Inflammatory macrophage treated with lipopolysaccharide for 4 hours (primary cell): ENCODE measurements at regions not wholly inside any gene's neighbourhood (a gene's known extent, or its start where the extent isn't known, plus 50 kb on each side); places are given as distances from the start of the nearest gene placed in this dataset.
"Not testable (repeated sequence)": the region's sequence is repeated elsewhere in the genome, so short reads cannot be mapped to it uniquely, and the experiment has no call there.

Experiments
- DNase-seq: peaks from one replicate; pipeline ENCODE4 v3.0.0-alpha.2; 2020

DNA sequence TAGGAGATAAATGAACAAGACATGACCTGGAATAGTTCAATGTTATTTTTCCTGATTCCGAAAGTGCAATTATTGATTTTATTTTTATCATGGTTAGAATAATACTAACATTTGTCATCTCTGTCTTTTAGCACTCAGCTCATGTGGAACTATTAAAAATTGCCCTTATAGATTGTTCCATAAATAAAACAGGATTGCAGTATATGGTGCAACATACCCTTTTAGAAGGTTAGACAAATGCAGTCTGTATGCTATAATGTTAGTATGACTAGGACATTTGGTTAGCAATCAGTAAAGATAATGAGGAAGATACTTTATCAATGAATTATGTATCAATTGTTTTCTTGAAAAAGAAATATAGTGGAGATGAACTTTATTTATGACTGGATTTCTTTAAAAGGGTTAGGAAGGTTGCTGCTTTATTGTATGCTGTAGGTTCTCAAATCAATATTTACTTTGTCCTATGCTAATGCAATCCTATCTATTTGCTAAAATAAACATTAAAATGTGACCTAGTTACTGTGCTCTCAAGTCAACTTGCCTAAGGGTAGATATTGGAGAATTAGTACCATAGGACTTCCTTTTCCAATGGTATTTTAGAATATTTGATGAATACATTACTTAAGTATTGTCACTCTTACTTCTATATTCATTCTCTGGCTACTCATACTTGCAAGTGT, 348.9 kb upstream of the ISL1 start:
- DNase-seq: no peak

DNA sequence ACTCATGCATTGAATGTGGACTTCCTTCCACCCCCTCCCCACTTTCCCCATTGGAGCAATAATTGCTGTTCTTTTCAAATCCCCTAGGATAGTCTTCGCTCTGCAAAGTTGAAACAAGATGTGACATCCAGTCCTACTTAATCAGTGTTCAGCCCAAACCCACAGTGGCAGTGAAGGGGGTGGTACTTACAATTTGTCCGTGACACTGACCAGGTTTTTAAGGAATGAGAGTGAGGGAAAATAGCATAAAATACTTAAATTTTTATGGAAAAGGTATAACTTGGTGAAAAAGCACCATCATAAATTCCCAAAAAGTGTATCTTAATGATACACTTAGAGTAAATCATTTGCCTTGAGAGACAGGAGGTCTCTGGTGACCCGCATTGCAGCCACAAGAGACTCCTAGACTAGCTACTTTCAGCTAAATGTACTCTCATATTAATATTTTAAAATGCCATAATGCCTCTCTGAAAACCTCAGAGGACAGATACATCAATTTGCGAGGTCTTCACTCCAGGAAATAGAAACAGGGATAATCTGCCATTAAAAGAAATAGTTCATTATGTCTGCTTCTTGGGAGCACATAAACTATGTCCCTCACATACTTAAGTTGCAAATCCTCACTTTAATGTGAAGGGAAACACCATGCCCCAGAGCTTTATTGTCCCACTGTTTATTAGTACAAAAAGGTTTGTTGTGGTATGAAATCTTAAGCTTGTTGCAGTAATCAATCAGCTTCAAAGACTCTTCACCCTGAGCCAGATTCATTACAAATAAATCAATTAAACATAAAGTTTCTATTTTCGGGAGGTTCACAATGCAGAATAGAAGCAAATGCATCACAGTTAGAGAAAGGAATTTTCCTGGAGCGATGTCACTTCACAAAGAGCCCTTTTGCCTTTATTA, 343.6 kb upstream of the ISL1 start:
- DNase-seq: no peak

DNA sequence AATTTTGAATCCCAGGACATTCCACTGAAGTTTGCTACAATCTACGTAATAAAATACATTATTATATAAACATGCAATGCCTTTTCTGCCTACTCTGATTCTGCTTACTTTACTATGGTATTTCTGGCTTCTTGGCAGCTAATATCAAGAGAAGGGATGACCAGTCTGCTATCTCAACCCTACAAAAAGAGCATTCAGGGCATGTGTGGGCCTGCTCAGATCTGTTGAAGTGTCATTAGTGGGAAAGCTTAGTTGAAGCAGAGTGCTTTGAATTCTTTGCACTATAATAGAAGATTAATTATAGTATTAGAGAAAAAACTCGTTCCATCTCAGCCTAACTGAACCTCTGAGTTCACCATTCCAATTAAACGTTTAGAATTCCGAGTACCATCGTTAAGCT, 339.5 kb upstream of the ISL1 start:
- no peak for DNase-seq

DNA sequence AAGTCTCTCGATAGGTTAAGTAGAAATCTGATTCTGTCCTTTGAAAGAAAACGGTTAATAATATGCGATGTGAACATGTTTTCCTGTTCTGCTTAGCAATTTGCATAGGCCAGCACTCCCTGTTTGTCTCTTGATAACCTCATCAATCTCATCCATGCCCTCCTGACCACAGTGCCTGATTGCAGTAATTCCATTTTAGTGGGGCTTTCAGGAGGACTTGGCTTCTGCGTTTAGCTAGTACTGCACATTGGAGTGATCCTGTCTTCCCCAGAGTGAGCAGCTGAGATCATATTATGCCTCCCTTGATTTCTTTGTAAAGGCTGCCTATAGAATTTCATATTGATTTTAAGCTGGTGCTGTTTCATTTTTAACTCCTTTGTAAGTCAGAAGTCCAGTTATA, 335.9 kb upstream of the ISL1 start:
- no peak for DNase-seq

DNA sequence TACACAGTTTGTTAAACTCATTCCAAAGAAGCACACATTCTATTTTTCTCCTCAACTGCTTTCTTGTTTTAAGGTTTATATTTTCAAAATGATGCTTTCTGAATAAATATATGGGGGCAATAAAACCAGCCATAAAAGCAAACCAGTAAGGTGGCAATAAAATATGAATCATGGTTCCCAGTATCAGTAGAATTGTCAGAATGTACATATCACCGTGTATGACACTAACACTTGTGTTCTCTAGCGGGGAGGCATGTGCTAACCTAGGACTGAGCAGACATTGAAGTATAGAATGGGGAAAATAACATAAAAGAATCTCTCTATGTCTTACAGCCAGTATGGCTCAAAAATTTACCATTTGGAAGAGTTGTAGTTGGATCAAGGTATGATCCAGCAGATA, 329.9 kb upstream of the ISL1 start:
- DNase-seq: no peak

DNA sequence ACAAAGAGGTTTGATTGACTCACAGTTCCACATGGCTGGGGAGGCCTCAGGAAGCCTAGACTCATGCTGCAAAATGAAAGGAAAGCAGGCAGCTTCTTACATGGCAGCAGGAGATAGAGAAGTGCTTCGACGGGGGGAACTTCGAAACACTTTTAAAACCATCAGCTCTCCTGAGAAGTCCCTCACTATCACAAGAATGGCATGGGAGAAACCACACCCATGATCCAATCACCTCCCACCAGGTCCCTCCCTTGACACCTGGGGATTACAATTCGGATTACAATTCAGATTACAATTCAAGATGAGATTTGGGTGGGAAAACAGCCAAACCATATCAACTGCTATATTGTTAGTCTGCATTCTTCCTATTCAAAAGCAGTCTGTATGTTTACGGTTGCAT, 322.3 kb upstream of the ISL1 start:
- no peak for DNase-seq

DNA sequence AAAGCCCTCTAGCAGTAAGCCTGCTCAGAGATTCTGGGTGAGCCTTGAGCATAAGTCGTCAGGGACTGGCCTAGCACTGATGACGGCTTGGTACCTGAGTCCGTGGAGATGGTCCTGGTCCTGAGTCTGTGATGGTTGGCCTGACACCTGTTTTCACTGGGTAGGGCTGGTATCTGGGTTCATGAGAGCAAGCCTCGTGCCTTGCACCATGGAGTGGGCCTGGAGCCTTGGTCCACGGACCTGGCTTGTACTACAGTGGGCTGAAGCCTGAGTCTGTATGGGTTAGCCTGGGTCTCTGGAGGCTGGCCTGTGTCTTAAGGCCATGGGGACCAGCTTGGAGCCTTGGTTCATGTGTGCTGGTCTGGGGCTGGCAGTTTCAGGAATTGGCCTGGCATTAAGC, 310.3 kb upstream of the ISL1 start:
- no peak for DNase-seq

DNA sequence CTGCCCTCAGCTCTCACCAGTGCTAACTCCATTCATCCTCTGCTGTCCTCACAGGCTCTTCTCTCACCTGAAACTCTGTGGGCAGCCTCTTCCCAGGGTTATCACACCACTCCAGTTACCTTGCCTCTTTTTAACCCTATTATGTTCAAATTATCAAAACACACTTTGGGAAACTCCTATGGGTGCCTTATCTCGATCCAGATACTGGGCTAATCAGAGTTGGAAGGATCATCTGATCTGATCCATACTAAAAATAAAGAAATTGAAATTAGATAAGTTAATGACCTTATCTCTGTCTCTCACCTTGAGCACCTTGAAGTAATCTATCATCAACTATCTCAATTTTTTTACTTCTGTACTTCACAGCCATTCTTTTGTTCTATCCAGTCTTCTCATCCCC, 300.5 kb upstream of the ISL1 start:
- DNase-seq: no peak

DNA sequence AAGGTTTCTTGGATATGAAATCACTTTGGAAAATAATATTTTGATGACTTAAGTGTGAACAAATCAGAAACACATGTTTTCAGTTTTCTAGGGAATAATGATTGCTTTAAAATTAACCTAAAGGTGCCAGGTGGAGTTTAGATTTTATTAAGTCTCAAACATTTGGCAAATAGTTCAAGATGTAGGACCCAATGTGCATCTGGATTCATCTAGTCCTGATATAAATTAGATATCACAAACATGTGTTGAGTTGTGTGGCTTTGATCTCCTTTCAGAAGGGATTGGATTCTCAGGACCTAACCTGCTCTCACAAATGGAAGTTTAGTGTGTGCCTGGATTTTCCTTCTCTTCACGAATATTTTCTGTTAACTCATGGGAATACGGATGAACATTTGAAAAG, 291.4 kb upstream of the ISL1 start:
- no peak for DNase-seq

DNA sequence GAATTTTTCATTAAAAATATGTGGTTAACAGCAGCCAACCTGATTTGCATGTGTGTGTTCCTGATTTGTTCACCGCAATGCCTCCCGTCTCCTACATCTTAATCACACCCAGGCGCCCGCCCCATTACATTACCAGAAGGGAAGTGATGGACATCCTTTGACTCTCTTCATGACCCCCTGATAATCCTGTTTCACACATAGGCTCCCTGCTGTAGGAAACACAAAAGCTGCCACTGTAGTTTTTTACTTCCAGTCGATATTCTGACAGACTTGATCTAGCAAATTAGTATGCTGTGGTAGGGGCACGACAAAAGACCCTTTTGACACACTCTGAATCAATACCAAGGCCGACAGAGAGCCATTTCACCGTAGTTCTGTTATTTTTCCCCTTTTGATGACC, 287.8 kb upstream of the ISL1 start:
- DNase-seq: no peak

DNA sequence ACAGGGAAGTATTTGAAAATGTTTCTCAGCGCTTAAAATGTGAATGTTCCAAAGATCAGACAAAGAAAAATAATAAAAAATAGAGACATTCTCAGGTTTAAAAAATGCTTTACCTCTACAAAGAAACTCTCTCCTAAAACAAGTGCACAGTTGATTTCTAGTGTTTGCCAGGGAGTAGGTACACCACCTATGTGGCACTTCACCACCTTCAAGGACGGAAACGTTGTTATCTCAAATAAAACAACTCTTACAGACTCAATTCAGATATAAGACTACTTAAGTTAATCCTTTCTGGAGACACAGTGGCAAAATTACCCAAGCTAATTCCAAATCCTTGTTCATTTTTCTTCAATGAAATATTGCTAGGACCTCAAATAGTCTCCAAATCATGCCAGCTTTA, 286.4 kb upstream of the ISL1 start:
- DNase-seq: no peak

DNA sequence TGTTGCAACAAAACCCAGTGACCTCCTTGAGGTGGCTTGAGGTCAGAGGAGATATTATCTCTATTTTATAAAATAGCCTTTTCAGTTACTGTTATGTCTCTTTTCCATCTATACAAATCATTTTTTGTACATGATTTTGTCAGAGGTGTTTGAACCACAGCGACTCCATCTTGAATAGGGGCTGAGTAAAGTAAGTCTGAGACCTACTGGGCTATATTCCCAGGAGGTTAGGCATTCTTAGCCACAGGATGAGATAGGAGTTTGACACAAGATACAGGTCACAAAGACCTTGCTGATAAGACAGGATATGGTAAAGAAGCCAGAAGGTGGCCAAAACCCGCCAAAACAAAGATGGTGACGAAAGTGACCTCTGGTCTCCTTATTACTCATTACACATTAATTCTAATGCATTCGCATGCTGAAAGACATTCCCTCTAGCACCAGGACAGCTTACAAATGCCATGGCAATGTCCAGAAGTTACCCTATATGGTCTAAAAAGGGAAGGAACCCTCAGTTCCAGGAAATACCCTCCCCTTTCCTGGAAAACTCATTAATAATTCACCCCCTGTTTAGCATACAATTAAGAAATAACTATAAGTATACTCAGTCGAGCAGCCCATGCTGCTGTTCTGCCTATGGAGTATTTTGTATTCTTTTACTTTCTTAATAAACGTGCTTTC, 283.9 kb upstream of the ISL1 start:
- no peak for DNase-seq

DNA sequence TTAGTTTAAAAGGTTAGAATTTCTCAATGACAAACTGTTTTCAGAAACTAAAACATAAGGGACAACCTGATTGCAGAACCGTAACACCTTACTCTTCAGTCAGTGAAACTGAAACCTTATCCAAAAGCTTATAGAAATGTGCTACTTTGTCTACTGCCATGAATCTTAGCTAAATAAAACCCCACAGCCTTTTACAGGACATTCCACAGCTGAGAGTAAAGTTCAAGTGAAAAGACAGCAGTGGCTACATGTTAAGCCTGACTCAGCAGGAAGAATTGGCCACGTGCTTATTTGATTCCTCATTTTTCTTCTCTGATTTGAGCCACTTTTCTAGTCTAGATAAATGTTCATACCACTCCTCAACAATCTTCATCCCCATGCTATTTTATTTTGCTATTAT, 278.7 kb upstream of the ISL1 start:
- no peak for DNase-seq

DNA sequence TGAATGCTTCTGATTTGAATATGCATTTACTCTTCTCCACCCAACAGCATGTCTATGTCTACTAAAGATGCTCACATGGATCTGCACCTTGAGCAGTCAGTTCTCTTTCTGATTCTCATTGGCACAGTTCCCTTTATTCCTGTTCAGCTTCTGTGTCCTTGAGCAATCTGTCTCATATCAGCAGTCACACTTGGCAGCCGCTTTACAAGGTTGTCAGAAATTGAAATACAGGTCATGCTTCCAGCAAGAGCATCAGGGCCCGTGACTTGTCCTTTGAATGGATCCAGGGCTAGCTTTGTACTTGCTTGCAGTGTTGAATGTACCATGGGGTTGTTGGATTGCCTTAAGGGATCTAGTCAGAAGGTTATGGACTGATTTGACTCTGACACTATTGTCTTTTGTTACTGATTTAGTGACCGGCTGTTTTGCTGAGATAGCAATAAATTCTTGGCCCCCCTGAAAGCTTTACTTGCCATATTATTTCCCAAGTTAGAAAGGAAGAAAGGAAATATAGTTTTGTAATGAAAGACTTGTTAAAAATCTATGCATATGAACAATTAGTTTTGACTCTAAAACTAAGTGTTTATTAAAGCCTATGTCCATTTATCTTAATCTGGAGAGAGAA, 273.4 kb upstream of the ISL1 start:
- no peak for DNase-seq

DNA sequence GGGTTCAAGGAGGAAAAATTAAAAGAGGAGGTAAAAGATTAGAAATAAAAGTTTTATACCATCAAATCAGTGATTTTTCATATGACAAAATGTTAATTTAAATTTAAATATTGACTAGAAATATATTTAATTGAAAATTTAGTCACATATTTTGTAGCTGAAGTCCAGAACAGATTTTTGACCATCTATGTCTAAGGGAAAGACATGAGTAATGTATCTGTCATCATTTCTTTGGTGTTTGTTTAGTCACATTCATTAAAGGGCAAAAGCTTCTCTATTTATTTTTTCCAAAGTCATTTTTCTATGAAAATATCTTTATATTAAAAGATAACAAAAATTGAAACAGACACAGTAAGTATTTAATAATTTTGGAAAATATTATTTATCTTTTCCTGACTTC, 252.0 kb upstream of the ISL1 start:
- DNase-seq: no peak

DNA sequence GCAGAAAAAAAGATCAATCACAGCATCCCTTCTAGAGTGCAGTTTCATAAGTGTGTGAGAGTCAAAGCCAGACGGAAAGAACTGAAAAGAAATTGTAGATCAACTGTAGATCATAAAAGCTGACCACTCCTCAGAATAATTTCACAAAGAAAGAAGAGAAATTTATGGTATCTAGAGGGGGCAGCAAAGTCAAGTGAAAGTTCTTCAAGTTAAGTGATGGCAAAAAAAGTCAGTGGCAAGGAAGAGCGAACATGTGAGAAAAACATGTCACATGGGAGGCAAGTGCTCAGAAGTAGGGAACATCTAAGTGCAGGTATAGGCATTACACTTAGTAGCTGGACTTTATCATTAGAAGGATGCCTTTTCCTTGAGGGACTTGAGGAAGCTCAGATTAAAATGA, 245.1 kb upstream of the ISL1 start:
- no peak for DNase-seq

DNA sequence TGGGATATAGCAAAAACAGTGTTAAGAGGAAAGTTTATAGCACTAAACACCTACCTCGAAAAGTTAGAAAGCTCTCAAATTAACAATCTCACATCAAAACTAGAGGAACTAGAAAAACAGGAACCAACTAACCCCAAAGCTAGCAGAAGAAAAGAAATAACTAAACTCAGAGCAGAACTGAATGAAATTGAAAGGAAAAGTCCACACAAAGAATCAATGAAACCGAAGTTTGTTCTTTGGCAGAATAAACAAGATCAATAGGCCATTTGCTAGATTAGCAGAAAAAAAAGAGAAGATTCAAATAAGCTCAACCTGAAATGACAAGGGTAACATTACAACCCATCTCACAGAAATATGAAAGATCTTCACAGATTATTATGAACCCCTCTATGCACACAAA, 234.8 kb upstream of the ISL1 start:
- DNase-seq: no peak

DNA sequence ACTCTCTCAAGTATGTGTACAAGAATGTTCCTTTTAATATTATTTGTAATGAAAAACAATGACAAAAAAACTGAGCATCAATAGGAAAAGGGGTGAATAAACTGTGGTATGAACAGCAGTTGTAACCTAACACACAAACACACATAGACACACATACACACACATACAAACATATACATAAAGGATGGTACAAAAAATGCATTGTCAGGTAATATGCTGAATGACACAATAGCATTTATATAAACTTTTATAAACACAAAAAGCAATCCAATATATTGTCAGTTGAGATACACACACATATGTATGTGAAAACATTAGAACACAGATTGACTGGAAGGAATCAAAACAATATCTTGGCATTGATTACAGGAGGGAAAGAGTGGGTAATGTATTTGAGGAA, 227.0 kb upstream of the ISL1 start:
- DNase-seq: no peak

DNA sequence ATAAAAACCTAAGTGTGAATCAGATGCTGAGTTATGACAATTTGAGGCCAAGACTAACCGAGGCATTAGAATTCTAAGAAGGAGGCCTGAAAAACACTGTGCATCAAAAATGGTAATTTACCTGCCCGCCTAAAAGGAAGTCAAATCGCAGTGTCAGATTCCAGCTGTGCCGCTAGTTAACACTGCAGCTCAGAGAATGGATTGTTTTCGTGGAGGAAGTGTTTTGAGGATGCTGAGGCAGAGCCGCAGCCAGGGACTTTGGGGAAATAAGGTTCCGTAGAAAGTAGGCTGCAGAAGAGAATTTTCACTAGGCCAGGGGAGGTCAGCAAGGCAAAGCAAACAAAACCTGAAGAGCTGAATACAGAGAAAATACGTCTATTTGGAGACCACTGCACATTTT, 226.4 kb upstream of the ISL1 start:
- no peak for DNase-seq

DNA sequence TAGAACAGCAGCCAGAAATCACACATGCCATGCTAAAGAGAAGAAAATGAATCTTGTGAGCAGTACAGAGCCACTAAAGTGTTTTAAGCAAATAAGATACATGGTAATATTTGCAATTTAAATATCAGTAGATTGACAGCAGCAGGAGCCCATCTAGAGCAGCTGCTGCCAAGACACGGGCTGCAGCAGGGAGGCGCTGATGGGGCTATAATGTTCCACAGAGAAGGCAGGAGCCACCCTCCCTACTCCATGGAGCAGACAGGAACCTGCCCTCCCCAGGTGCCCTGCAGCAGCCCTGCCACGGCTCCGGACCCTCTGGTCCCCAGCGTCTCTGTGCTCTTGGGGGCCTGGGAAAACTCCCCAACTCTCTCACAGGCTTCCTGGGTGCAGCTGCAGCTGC, 224.1 kb upstream of the ISL1 start:
- DNase-seq: no peak

DNA sequence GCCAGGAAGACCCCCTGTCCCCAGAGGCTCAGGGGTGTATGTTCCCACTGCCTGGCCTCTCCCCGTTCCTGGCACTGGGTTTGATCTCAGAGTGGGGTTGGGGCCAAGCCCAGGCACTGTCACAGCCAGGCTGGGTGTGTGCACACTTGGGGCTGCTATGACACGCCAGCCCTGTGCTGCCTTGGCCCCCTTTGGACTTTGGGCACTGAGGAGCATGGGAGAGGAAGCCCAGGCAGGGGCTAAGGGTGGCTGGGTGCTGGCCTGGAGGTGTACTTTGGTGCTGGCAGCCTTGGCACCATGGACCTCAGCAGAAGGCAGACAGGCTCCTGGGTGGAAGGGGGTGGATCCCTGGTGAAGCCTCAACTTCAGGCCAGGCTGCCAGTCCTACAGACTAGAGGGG, 223.6 kb upstream of the ISL1 start:
- DNase-seq: no peak

DNA sequence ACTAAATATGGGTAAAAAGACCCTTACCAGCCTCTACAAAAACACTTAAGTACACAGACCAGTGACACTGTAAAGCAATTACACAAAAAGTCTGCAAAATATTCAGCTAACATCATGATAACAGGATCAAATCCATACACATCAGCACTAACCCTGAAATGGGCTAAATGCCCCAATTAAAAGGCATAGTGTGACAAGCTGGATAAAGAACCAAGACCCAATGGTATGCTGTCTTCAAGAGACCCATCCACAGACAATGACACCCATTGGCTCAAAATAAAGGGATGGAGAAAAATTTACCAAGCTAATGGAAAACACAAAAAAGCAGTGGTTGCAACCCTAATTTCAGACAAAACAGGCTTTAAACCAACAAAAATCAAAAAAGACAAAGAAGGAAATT, 221.0 kb upstream of the ISL1 start:
- no peak for DNase-seq

DNA sequence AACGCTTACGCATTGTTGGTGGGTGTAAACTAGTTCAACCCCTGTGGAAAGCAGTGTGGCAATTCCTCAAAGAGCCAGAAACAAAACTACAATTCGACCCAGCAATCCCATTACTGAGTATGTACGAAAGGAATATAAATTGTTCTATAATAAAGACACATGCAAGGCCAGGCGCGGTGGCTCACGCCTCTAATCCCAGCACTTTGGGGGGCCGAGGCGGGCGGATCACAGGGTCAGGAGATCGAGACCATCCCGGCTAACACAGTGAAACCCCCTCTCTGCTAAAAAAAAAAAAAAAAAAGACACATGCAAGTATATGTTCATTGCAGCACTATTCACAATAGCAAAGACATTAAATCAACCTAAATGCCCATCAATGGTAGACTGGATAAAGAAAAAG, 217.6 kb upstream of the ISL1 start:
- DNase-seq: not testable (repeated sequence)
